ENCODE measurements at regions not wholly inside any gene's neighbourhood (a gene's known extent, or its start where the extent isn't known, plus 50 kb on each side); places are given as distances from the start of the nearest gene placed in this dataset.
A peak's percentile ranks its signal among the peaks of the same experiment; 100 is the strongest.

DNA sequence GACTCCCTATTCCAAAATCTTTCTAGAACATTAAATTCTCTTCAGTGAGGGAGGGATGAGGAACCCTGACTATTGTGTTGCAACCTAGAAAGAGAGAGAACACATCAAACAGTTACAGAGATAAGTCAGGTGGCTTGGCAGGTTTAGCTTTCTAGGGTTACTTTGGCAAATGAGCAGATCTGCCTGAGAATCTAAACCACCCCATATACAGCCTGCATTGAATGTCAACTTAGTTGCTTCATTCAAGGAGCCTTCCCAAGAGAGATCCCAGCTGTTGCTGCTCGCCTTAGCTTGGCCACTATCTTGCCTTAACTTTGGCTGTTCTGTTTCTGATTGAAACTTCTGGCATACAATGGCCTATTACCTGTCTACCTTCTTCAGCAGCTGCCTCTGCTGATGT, 74.7 kb upstream of the TCF21 start:
- no peaks in the 10 kb centered on the region for H3K36me3 Mint-ChIP-seq (ENCODE audit: insufficient read depth, unreplicated experiment)
- BruUV-seq (replicated peaks): no TSS peak
- H3K4me1 Mint-ChIP-seq (ENCODE audit: low read depth, unreplicated experiment): peaks cover 11% of the 10 kb centered on the region
- H3K4me3 Mint-ChIP-seq (ENCODE audit: low read depth, unreplicated experiment): no peak overlapping the region
- H3K27ac Mint-ChIP-seq (ENCODE audit: unreplicated experiment): no peak overlapping the region
- CTCF ChIA-PET: no interaction called here
- TF ChIP-seq, protein P1, sequence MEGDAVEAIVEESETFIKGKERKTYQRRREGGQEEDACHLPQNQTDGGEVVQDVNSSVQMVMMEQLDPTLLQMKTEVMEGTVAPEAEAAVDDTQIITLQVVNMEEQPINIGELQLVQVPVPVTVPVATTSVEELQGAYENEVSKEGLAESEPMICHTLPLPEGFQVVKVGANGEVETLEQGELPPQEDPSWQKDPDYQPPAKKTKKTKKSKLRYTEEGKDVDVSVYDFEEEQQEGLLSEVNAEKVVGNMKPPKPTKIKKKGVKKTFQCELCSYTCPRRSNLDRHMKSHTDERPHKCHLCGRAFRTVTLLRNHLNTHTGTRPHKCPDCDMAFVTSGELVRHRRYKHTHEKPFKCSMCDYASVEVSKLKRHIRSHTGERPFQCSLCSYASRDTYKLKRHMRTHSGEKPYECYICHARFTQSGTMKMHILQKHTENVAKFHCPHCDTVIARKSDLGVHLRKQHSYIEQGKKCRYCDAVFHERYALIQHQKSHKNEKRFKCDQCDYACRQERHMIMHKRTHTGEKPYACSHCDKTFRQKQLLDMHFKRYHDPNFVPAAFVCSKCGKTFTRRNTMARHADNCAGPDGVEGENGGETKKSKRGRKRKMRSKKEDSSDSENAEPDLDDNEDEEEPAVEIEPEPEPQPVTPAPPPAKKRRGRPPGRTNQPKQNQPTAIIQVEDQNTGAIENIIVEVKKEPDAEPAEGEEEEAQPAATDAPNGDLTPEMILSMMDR (IDR thresholded peaks at IDR 0.05; ENCODE audit: unreplicated experiment): no peak
- H3K9me3 Mint-ChIP-seq (ENCODE audit: low read depth, unreplicated experiment): peaks cover 10% of the 10 kb centered on the region
- no peak for DNase-seq
- intact Hi-C loops (cut with micrococcal nuclease; ENCODE audit: unreplicated experiment): no loop called here
- no peaks in the 10 kb centered on the region for H3K27me3 Mint-ChIP-seq (ENCODE audit: unreplicated experiment)

- CTCF ChIA-PET: no interaction called here
- Mint-ChIP-seq H3K27me3 (ENCODE audit: unreplicated experiment) (no peaks in the 10 kb centered on the region), H3K36me3 (ENCODE audit: insufficient read depth, unreplicated experiment) (no peaks in the 10 kb centered on the region), H3K4me1 (ENCODE audit: low read depth, unreplicated experiment) (peaks cover 11% of the 10 kb centered on the region), H3K27ac (ENCODE audit: unreplicated experiment) (no peak overlapping the region), H3K9me3 (ENCODE audit: low read depth, unreplicated experiment) (peaks cover 10% of the 10 kb centered on the region), H3K4me3 (ENCODE audit: low read depth, unreplicated experiment) (no peak overlapping the region)
- intact Hi-C loops (cut with micrococcal nuclease; ENCODE audit: unreplicated experiment): no loop called here
- TF ChIP-seq, protein P1 (IDR thresholded peaks at IDR 0.05; ENCODE audit: unreplicated experiment): no peak
- peak; percentile 4 for DNase-seq
- BruUV-seq (replicated peaks): no TSS peak
These were observed 74.1 kb upstream of the TCF21 start for GRCh38 chr6:133814797-133815196.

DNA sequence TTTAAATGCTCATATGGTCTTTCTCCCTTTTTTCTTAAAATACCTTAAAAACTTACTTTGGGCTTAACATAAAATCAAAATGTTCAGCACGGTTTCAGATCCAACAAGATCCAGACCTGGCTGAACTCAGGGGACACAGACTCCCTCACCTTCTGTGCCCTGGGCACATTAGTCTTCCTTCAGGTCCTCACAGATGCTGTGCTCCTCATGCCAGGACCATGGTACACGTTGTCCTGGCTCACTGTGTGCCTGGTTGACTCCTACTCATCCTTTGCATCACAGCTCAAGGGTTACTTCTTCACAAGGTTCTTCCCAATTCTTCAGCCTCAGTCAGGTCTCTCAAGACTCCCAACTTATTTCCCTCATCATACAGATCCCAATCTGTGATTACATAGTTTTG, 73.6 kb upstream of the TCF21 start:
- CTCF ChIA-PET: no interaction called here
- BruUV-seq (replicated peaks): no TSS peak
- TF ChIP-seq, protein P1 (IDR thresholded peaks at IDR 0.05; ENCODE audit: unreplicated experiment): no peak
- intact Hi-C loops (cut with micrococcal nuclease; ENCODE audit: unreplicated experiment): no loop called here
- DNase-seq: no peak
- Mint-ChIP-seq H3K4me1 (ENCODE audit: low read depth, unreplicated experiment) (peaks cover 11% of the 10 kb centered on the region), H3K36me3 (ENCODE audit: insufficient read depth, unreplicated experiment) (no peaks in the 10 kb centered on the region), H3K4me3 (ENCODE audit: low read depth, unreplicated experiment) (no peak overlapping the region), H3K27me3 (ENCODE audit: unreplicated experiment) (no peaks in the 10 kb centered on the region), H3K9me3 (ENCODE audit: low read depth, unreplicated experiment) (peaks cover 10% of the 10 kb centered on the region), H3K27ac (ENCODE audit: unreplicated experiment) (no peak overlapping the region)

DNA sequence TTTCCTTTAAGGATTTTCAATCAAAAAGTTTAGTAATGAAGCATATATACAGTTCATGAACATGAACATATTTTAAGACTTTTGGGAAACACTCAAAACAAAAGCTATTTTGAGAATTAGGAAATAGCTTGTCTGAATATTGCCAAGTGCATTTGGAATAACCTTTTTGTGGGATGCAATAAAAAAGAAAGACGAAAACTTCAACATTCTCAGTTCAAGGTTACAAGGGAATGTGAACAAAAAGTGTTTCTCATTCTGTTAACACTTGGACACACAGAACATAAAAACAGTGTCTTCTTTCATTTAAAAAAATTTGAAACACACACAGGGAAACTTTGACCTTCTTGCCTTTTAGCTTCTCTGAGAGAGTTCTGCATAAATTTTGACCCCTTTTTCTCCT, 72.7 kb upstream of the TCF21 start:
- TF ChIP-seq, protein P1 (IDR thresholded peaks at IDR 0.05; ENCODE audit: unreplicated experiment): no peak
- CTCF ChIA-PET: interaction anchor here (0.5 kb wide), 1 partner anchor 83 kb away, joined by 3 read pairs; no protein-coding TSS in a partner anchor
- no peak for DNase-seq
- BruUV-seq (replicated peaks): no TSS peak
- intact Hi-C loops (cut with micrococcal nuclease; ENCODE audit: unreplicated experiment): no loop called here
- Mint-ChIP-seq H3K27ac (ENCODE audit: unreplicated experiment) (no peak overlapping the region), H3K36me3 (ENCODE audit: insufficient read depth, unreplicated experiment) (no peaks in the 10 kb centered on the region), H3K9me3 (ENCODE audit: low read depth, unreplicated experiment) (peaks cover 7% of the 10 kb centered on the region), H3K4me1 (ENCODE audit: low read depth, unreplicated experiment) (peaks cover 11% of the 10 kb centered on the region), H3K4me3 (ENCODE audit: low read depth, unreplicated experiment) (no peak overlapping the region), H3K27me3 (ENCODE audit: unreplicated experiment) (no peaks in the 10 kb centered on the region)

Data from Calu3 (cell line).